HepG2 (cell line): ENCODE measurements at regions not wholly inside any gene's neighbourhood (a gene's known extent, or its start where the extent isn't known, plus 50 kb on each side); places are given as distances from the start of the nearest gene placed in this dataset.

ENCODE experiments used
- ATAC-seq: fragments of 200-7000 bp; cut with Tn5 transposase; 3 replicates; pipeline ENCODE4 v1.9.1; 2020; ENCODE audit warnings: mild to moderate bottlenecking, moderate library complexity
- BruUV-seq: library from RNA; stranded (reverse); fragments of 400-500 nt; replicated peaks from 2 replicates; lab custom pipeline; 2021; lab: Mats Ljungman, UMichigan
- CTCF ChIA-PET: fragments of 300-600 bp; formaldehyde crosslinking; extraction: SDS; loops from one replicate; lab custom pipeline; 2021; ENCODE audit warnings: low total read pairs, inconsistent platforms, low intra/inter-chr PET ratio; lab: Yijun Ruan, JAX
- POLR2A ChIA-PET: fragments of 350-600 bp; sonication (Branson Sonifier 250); formaldehyde crosslinking; loops from one replicate; lab custom pipeline; 2020; ENCODE audit warnings: antibody characterized with exemption, inconsistent platforms; lab: Yijun Ruan, JAX
- DNase-seq: peaks from one replicate; pipeline ENCODE4 v3.0.0-alpha.2; 2015; ENCODE audit warnings: low spot score
- FAIRE-seq: peaks from 3 replicates; lab custom pipeline; 2011; peaks lifted over from hg19 to GRCh38; lab: Jason Lieb, UNC
- H2AFZ ChIP-seq: one replicate; pipeline ENCODE4 v1.6.1; 2011; ENCODE audit warnings: low read length, inconsistent platforms
- H3K27ac ChIP-seq: fragments of 300-600 bp; 3 replicates; pipeline ENCODE4 v1.8.0; 2011; ENCODE audit warnings: mixed run types, mild to moderate bottlenecking, mixed read lengths, low read length, inconsistent platforms; ENCODE audit not compliant: insufficient read depth; ENCODE audit errors: extremely low read length
- H3K27me3 ChIP-seq, 2 experiments: fragments of 200-600 bp in 1 of 2; 2 replicates in 1 of 2; 3 replicates in 1 of 2; pipeline versions ENCODE4 v1.6.0 to v1.8.0; 2011; ENCODE audit warnings: low read length in 2 of 2, mild to moderate bottlenecking in 2 of 2, moderate library complexity in 2 of 2, inconsistent platforms in 1 of 2; ENCODE audit not compliant: insufficient read depth in 2 of 2, control insufficient read depth in 1 of 2
- H3K36me3 ChIP-seq, 2 experiments: fragments of 200-600 bp in 1 of 2; replicated peaks in 1 of 2; 2 replicates in 1 of 2; 3 replicates in 1 of 2; pipeline versions ENCODE4 v1.5.1 to v1.8.0; 2011; ENCODE audit warnings: low read length in 2 of 2, inconsistent platforms in 1 of 2; ENCODE audit not compliant: insufficient read depth in 2 of 2, control insufficient read depth in 1 of 2
- H3K4me1 ChIP-seq: 2 replicates; pipeline ENCODE4 v1.5.1; 2012; ENCODE audit warnings: low read length, inconsistent platforms; ENCODE audit not compliant: insufficient read depth
- H3K4me2 ChIP-seq: 2 replicates; pipeline ENCODE4 v1.6.0; 2011; ENCODE audit warnings: low read depth, low read length, inconsistent platforms
- H3K4me3 ChIP-seq, 3 experiments: fragments of 200-600 bp in 1 of 3; sonication (generic), shearing (Covaris generic) in 1 of 3; replicated peaks in 1 of 3; 2 replicates each; pipeline ENCODE4 v1.5.1; 2011 to 2016; ENCODE audit warnings: low read length in 3 of 3, inconsistent platforms in 2 of 3, low read depth in 2 of 3, mild to moderate bottlenecking in 2 of 3, control low read depth in 1 of 3, mixed read lengths in 1 of 3; ENCODE audit not compliant: insufficient read depth in 1 of 3
- H3K79me2 ChIP-seq: one replicate; pipeline ENCODE4 v1.6.1; 2011; ENCODE audit warnings: low read length, inconsistent platforms; ENCODE audit not compliant: insufficient read depth
- H3K9ac ChIP-seq: 2 replicates; pipeline ENCODE4 v1.6.0; 2011; ENCODE audit warnings: mild to moderate bottlenecking, low read depth, low read length, inconsistent platforms; ENCODE audit not compliant: insufficient read depth
- H3K9me3 ChIP-seq: 2 replicates; pipeline ENCODE4 v1.5.1; 2012; ENCODE audit warnings: mild to moderate bottlenecking, low read length
- H4K20me1 ChIP-seq: 2 replicates; pipeline ENCODE4 v1.6.0; 2011; ENCODE audit warnings: inconsistent platforms, mild to moderate bottlenecking, low read length, moderate library complexity; ENCODE audit not compliant: insufficient read depth
- CAMTA2 ChIP-seq: sonication (generic); formaldehyde crosslinking; IDR thresholded peaks from 2 replicates; pipeline ENCODE4 v1.4.0; 2020; ENCODE audit warnings: mild to moderate bottlenecking, missing genetic modification reagents, borderline replicate concordance
- FOXA3 ChIP-seq: IDR thresholded peaks from 2 replicates; pipeline ENCODE4 v1.6.1; 2016; ENCODE audit warnings: missing genetic modification reagents, missing compliant biosample characterization
- HBP1 ChIP-seq: IDR thresholded peaks from 2 replicates; pipeline ENCODE4 v1.6.1; 2016; ENCODE audit warnings: low read depth, control low read depth
- KIAA2018 ChIP-seq: sonication (generic); formaldehyde crosslinking; IDR thresholded peaks from 2 replicates; pipeline ENCODE4 v1.5.0; 2020; ENCODE audit warnings: mild to moderate bottlenecking, missing genetic modification reagents, borderline replicate concordance
- MAFF ChIP-seq: IDR thresholded peaks from 2 replicates; pipeline ENCODE4 v1.6.1; 2011; ENCODE audit warnings: low read depth, low read length, improper control_type of control experiment
- NKX3-1 ChIP-seq: sonication (generic); formaldehyde crosslinking; IDR thresholded peaks from 2 replicates; pipeline ENCODE4 v1.5.0; 2020; ENCODE audit warnings: missing genetic modification reagents
- NR1H2 ChIP-seq: sonication (generic); formaldehyde crosslinking; IDR thresholded peaks from 2 replicates; pipeline ENCODE4 v1.8.1; 2022; ENCODE audit warnings: low read depth, missing genetic modification reagents, borderline replicate concordance
- RXRB ChIP-seq: IDR thresholded peaks from 2 replicates; pipeline ENCODE4 v1.6.1; 2016; ENCODE audit warnings: borderline replicate concordance, missing genetic modification reagents, missing compliant biosample characterization
- SOX5 ChIP-seq: IDR thresholded peaks from 2 replicates; pipeline ENCODE4 v1.6.1; 2016; ENCODE audit warnings: borderline replicate concordance
- ZBTB1 ChIP-seq: sonication (generic); formaldehyde crosslinking; IDR thresholded peaks from 2 replicates; pipeline ENCODE4 v1.4.0; 2020; ENCODE audit warnings: missing genetic modification reagents, borderline replicate concordance
- ZFYVE20 ChIP-seq: sonication (generic); formaldehyde crosslinking; IDR thresholded peaks from 2 replicates; pipeline ENCODE4 v1.8.0; 2023; ENCODE audit warnings: low read depth, mild to moderate bottlenecking, moderate library complexity, missing genetic modification reagents, borderline replicate concordance
- ZMYM3 ChIP-seq: sonication (generic); formaldehyde crosslinking; IDR thresholded peaks from 2 replicates; pipeline ENCODE4 v1.5.1; 2020; ENCODE audit warnings: mild to moderate bottlenecking, missing genetic modification reagents
- ZNF251 ChIP-seq: sonication (generic); formaldehyde crosslinking; IDR thresholded peaks from 2 replicates; pipeline ENCODE4 v1.9.0; 2021; ENCODE audit warnings: mild to moderate bottlenecking, missing genetic modification reagents
- WGBS: methylation state at CpG from one replicate; pipeline ENCODE4 v1.1.6; 2017; ENCODE audit warnings: low lambda C conversion rate; 5-methylcytosine and 5-hydroxymethylcytosine counted together
- in situ Hi-C: cut with HindIII; loops from 2 replicates; pipeline ENCODE4 v1.10.0; 2017; ENCODE audit warnings: low pct_unique_long_range_greater_than_20kb; ENCODE audit not compliant: extremely low pct_ligation_motif_present
- intact Hi-C: fragments of 100-400 bp; cut with micrococcal nuclease; formaldehyde crosslinking; loops from one replicate; pipeline ENCODE4 v1.10.0; 2022; ENCODE audit not compliant: unreplicated experiment

- TF ChIP-seq HBP1 (CRISPR knock-in tag) (no peak), ZBTB1 (CRISPR knock-in tag) (no peak)
- TF ChIP-seq, all 625 proteins: peak for 0
Observed at GRCh38 chr5:58182287-58182841, 277.5 kb downstream of the PLK2 start (continued).

- Histone ChIP-seq H3K36me3 (no peaks in the 10 kb centered on the region), H3K4me1 (no peaks in the 10 kb centered on the region), H3K4me2 (no peak overlapping the region), H2AFZ (no peak overlapping the region), H3K79me2 (no peaks in the 10 kb centered on the region), H4K20me1 (no peaks in the 10 kb centered on the region), H3K27me3 (no peaks in the 10 kb centered on the region; a peak in 1 of 5 replicates), H3K9ac (no peak overlapping the region), H3K4me3 (no peak overlapping the region), H3K9me3 (no peaks in the 10 kb centered on the region), H3K27ac (no peak overlapping the region)
- FAIRE-seq (no peak), DNase-seq (no peak), ATAC-seq (no peak)
- CTCF ChIA-PET = no interaction called here
- POLR2A ChIA-PET = no interaction called here
- in situ Hi-C loops = no loop called here
- WGBS = 1% methylated on average over 6 of the region's 6 CpGs
- intact Hi-C loops = no loop called here
- no TSS peak for BruUV-seq
- TF ChIP-seq FOXA3 (CRISPR knock-in tag) (no peak), NR1H2 (CRISPR knock-in tag) (no peak), KIAA2018 (CRISPR knock-in tag) (no peak), NKX3-1 (CRISPR knock-in tag) (no peak), SOX5 (no peak), MAFF (no peak), RXRB (CRISPR knock-in tag) (no peak), CAMTA2 (CRISPR knock-in tag) (no peak), ZFYVE20 (CRISPR knock-in tag) (no peak), ZNF251 (CRISPR knock-in tag) (no peak), ZMYM3 (CRISPR knock-in tag) (no peak)
Observed at GRCh38 chr5:58181578-58182286, 278.2 kb downstream of the PLK2 start.
